AG04450 (cell line): ENCODE measurements at regions not wholly inside any gene's neighbourhood (a gene's known extent, or its start where the extent isn't known, plus 50 kb on each side); places are given as distances from the start of the nearest gene placed in this dataset.
"Not testable (repeated sequence)": the region's sequence is repeated elsewhere in the genome, so short reads cannot be mapped to it uniquely, and the experiment has no call there.

Experiments
- CTCF ChIA-PET: fragments of 300-600, 350-600 bp; formaldehyde crosslinking; extraction: SDS; loops from one replicate; lab custom pipeline; 2022; ENCODE audit warnings: antibody characterized with exemption, inconsistent platforms; lab: Charles Lee
- POLR2A ChIA-PET: fragments of 350-600 bp; formaldehyde crosslinking; extraction: SDS; loops from one replicate; lab custom pipeline; 2021; ENCODE audit warnings: antibody characterized with exemption, inconsistent platforms; lab: Yijun Ruan, JAX
- DNase-seq: peaks from one replicate; pipeline ENCODE4 v3.0.0-alpha.2; 2011; ENCODE audit warnings: low read depth, low spot score
- H3K27ac ChIP-seq: one replicate; pipeline ENCODE4 v1.5.1; 2012; ENCODE audit warnings: low read depth, low read length, control low read depth
- H3K27me3 ChIP-seq: one replicate; pipeline ENCODE4 v1.6.0; 2012; ENCODE audit warnings: low read length; ENCODE audit not compliant: control insufficient read depth, insufficient read depth
- H3K4me3 ChIP-seq: 2 replicates; pipeline ENCODE4 v1.5.1; 2011; ENCODE audit warnings: mild to moderate bottlenecking, low read depth, low read length, control low read depth
- H3K9me3 ChIP-seq: 2 replicates; pipeline ENCODE4 v1.5.1; 2012; ENCODE audit warnings: low read length; ENCODE audit not compliant: control insufficient read depth, insufficient read depth
- CTCF ChIP-seq: IDR thresholded peaks from 2 replicates; pipeline ENCODE4 v1.5.1; 2011; ENCODE audit warnings: low read depth, low read length, control low read depth, inconsistent platforms

DNA sequence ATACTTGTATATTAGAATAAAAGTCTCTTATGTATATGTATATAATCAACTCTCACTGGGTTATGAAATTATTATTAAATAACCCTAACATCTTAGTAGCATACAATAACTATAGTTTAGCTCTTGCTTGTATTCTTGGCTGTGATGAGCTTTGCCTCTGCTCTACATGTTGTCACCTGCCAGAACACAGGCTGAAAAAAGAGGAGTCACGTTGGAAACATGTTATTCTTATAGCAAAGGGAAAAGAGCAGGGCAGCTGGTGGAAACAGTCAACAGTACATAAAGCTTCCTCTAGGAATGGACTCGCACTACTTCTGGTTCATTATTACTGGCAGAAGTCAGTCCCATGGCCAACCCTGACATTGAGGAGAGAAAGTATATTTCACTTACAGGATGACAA lies 362.0 kb upstream of the KYNU start:
- Histone ChIP-seq H3K27me3 (no peaks in the 10 kb centered on the region), H3K4me3 (no peak overlapping the region), H3K27ac (no peak overlapping the region), H3K9me3 (no peaks in the 10 kb centered on the region)
- DNase-seq, result no peak
- no peak for TF ChIP-seq CTCF
- ChIA-PET POLR2A (no interaction called here), CTCF (no interaction called here)

GRCh38 chr2:142509401-142509800 lies 368.1 kb upstream of the KYNU start:
- DNase-seq, result no peak
- Histone ChIP-seq H3K27me3 (no peaks in the 10 kb centered on the region), H3K4me3 (no peak overlapping the region), H3K9me3 (no peaks in the 10 kb centered on the region), H3K27ac (no peak overlapping the region)
- TF ChIP-seq CTCF, result no peak
- CTCF ChIA-PET, result no interaction called here
- POLR2A ChIA-PET, result no interaction called here

DNA sequence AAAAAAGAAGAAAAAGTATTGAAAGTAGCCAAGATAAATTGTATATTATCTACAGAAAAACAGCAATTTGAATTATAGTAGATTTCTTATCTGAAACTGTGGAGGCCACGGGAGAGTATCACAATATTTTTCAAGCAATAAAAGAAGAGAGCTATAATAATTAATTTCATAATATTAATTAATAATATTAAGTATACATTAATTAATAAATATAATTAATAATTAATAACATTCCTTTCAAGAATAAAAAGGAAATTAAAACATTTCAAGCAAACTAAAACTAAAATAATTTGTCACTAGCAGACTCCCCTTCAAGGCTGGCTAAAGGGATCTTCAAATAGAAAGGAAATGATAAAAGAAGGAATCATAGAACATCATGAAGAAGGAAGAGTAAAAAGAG lies 372.7 kb upstream of the KYNU start:
- TF ChIP-seq CTCF, result no peak
- POLR2A ChIA-PET, result no interaction called here
- CTCF ChIA-PET, result no interaction called here
- no peaks in the 10 kb centered on the region for H3K27me3 ChIP-seq
- no peak overlapping the region for H3K27ac ChIP-seq
- no peak for DNase-seq
- H3K4me3 ChIP-seq, result no peak overlapping the region
- H3K9me3 ChIP-seq, result no peaks in the 10 kb centered on the region

DNA sequence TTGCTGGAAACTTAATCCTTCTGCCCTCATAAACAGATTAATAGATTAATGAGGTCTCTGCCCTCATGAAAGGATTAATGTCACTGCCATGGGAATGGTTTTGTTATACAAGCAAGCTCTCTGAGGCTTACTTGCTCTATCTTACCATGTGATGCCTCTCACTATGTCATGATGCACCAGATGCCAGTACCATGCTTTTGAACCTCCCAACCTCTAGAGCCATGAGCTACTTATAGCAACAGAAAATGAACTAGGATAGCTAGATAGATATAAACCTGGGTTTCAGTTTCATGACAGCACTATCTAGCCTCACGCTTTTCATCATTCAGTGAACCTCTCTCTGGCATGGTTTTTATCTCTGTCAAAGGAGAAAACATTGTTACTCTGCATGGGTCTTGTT lies 371.6 kb upstream of the LRP1B start:
- H3K27me3 ChIP-seq, result no peaks in the 10 kb centered on the region
- ChIA-PET POLR2A (no interaction called here), CTCF (no interaction called here)
- no peak overlapping the region for H3K4me3 ChIP-seq
- H3K9me3 ChIP-seq, result no peaks in the 10 kb centered on the region
- DNase-seq, result no peak
- H3K27ac ChIP-seq, result no peak overlapping the region
- no peak for TF ChIP-seq CTCF

- Histone ChIP-seq H3K9me3 (no peaks in the 10 kb centered on the region), H3K27me3 (no peaks in the 10 kb centered on the region), H3K27ac (no peak overlapping the region), H3K4me3 (no peak overlapping the region)
- POLR2A ChIA-PET, result no interaction called here
- DNase-seq, result no peak
- CTCF ChIA-PET, result no interaction called here
- no peak for TF ChIP-seq CTCF
These were observed 364.3 kb upstream of the LRP1B start for GRCh38 chr2:142495141-142495540.

DNA sequence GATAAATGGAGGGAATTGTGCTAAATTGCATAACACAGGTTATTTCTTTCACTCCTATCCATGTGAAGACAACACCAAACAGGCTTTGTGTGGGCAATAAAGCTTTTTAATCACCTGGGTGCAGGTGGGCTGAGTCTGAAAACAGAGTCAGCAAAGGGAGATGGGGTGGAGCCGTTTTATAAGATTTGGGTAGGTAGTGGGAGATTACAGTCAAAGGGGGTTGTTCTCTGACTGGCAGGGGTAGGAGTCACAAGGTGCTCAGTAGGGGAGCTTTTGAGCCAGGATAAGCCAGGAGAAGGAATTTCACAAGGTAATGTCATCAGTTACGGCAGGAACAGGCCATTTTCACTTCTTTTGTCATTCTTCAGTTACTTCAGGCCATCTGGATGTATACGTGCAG lies 358.8 kb upstream of the LRP1B start:
- POLR2A ChIA-PET, H3K27me3 ChIP-seq, H3K4me3 ChIP-seq, H3K27ac ChIP-seq, H3K9me3 ChIP-seq, DNase-seq: not testable (repeated sequence)
- CTCF ChIA-PET, result interaction anchor here (0.6 kb wide), 1 partner anchor 10 kb away, joined by 4 read pairs; no protein-coding TSS in a partner anchor
